ENCODE measurements at regions not wholly inside any gene's neighbourhood (a gene's known extent, or its start where the extent isn't known, plus 50 kb on each side); places are given as distances from the start of the nearest gene placed in this dataset.
"Not testable (repeated sequence)": the region's sequence is repeated elsewhere in the genome, so short reads cannot be mapped to it uniquely, and the experiment has no call there.

GRCh38 chr10:8677642-8678041 lies 623.2 kb downstream of the GATA3 start:
- no peak for DNase-seq (ENCODE audit: low read depth, low spot score)

- not testable (repeated sequence) for DNase-seq (ENCODE audit: low read depth, low spot score)
Measured at GRCh38 chr10:8684916-8685315, 630.4 kb downstream of the GATA3 start.

GRCh38 chr10:8688881-8689280 lies 634.4 kb downstream of the GATA3 start:
- no peak for DNase-seq (ENCODE audit: low read depth, low spot score)

- no peak for DNase-seq (ENCODE audit: low read depth, low spot score)
Measured at GRCh38 chr10:8691498-8692017, 637.1 kb downstream of the GATA3 start.

GRCh38 chr10:8693635-8694034 lies 639.1 kb downstream of the GATA3 start:
- DNase-seq (ENCODE audit: low read depth, low spot score), result not testable (repeated sequence)

- DNase-seq (ENCODE audit: low read depth, low spot score), result no peak
Measured at GRCh38 chr10:8696746-8697145, 642.3 kb downstream of the GATA3 start.

GRCh38 chr10:8700689-8701088 lies 646.2 kb downstream of the GATA3 start:
- DNase-seq (ENCODE audit: low read depth, low spot score), result no peak

- no peak for DNase-seq (ENCODE audit: low read depth, low spot score)
Measured at GRCh38 chr10:8702181-8702580, 647.7 kb downstream of the GATA3 start.

- DNase-seq (ENCODE audit: low read depth, low spot score), result no peak
Measured at GRCh38 chr10:8705415-8705814, 650.9 kb downstream of the GATA3 start.

GRCh38 chr10:8712656-8713055 lies 658.2 kb downstream of the GATA3 start:
- DNase-seq (ENCODE audit: low read depth, low spot score), result no peak

GRCh38 chr10:8719971-8720370 lies 665.5 kb downstream of the GATA3 start:
- DNase-seq (ENCODE audit: low read depth, low spot score), result no peak

- DNase-seq (ENCODE audit: low read depth, low spot score), result no peak
Measured at GRCh38 chr10:8721650-8722049, 667.2 kb downstream of the GATA3 start.

- no peak for DNase-seq (ENCODE audit: low read depth, low spot score)
Measured at GRCh38 chr10:8722835-8723234, 668.3 kb downstream of the GATA3 start.

GRCh38 chr10:8725343-8725742 lies 670.9 kb downstream of the GATA3 start:
- DNase-seq (ENCODE audit: low read depth, low spot score), result no peak

GRCh38 chr10:8726084-8726778 lies 671.7 kb downstream of the GATA3 start:
- DNase-seq (ENCODE audit: low read depth, low spot score), result no peak

GRCh38 chr10:8726779-8727084 lies 672.2 kb downstream of the GATA3 start:
- DNase-seq (ENCODE audit: low read depth, low spot score), result no peak

- no peak for DNase-seq (ENCODE audit: low read depth, low spot score)
Measured at GRCh38 chr10:8731121-8732095, 676.9 kb downstream of the GATA3 start.

GRCh38 chr10:8738987-8739386 lies 684.5 kb downstream of the GATA3 start:
- no peak for DNase-seq (ENCODE audit: low read depth, low spot score)

- DNase-seq (ENCODE audit: low read depth, low spot score), result no peak
Measured at GRCh38 chr10:8752146-8752843, 697.8 kb downstream of the GATA3 start.

GRCh38 chr10:8758029-8758428 lies 703.5 kb downstream of the GATA3 start:
- DNase-seq (ENCODE audit: low read depth, low spot score), result no peak

- no peak for DNase-seq (ENCODE audit: low read depth, low spot score)
Measured at GRCh38 chr10:8766899-8767298, 712.4 kb downstream of the GATA3 start.

GRCh38 chr10:8767591-8767990 lies 713.1 kb downstream of the GATA3 start:
- no peak for DNase-seq (ENCODE audit: low read depth, low spot score)
